Inferior parietal cortex (tissue), 1 donor: ENCODE measurements at regions not wholly inside any gene's neighbourhood (a gene's known extent, or its start where the extent isn't known, plus 50 kb on each side); places are given as distances from the start of the nearest gene placed in this dataset.
"Not testable (repeated sequence)": the region's sequence is repeated elsewhere in the genome, so short reads cannot be mapped to it uniquely, and the experiment has no call there.

Experiments used
- DNase-seq: peaks from one replicate; pipeline ENCODE4 v3.0.0-alpha.2; 2016; ENCODE audit errors: extremely low spot score

DNA sequence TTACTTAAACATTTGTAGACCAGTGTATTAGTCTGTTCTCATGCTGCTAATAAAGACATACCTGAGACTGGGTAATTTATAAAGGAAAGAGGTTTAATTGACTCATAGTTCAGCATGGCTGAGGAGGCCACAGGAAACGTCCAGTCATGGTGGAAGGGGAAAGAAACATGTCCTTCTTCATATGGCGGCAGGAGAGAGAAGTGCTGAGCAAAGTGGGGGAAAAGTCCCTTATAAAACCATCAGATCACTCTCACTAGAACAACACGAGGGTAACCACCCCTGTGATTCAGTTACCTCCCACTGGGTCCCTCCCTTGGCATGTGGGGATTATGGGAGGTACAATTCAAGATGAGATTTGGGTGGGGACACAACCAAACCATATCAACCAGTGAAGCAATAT, 247.1 kb downstream of the UTRN start:
- DNase-seq, result not testable (repeated sequence)

DNA sequence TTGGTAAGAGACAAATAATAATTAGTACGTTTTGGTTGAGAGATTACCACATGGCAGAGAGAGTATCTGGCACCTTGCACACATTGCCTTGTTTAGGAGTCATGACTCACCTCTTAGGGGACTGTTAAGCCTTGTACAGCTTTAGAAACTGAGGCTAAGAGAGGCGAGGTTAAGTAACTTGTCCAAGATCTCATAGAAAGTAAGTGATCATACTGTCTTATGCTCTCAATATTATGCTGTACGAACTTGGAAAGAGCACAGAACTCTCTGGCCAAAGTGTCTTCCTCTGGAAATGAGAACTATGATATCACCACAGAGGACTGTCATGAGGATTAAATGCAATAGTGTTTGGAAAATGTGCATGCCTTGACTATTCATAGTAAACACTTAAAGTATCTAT, 249.0 kb downstream of the UTRN start:
- DNase-seq, result no peak

DNA sequence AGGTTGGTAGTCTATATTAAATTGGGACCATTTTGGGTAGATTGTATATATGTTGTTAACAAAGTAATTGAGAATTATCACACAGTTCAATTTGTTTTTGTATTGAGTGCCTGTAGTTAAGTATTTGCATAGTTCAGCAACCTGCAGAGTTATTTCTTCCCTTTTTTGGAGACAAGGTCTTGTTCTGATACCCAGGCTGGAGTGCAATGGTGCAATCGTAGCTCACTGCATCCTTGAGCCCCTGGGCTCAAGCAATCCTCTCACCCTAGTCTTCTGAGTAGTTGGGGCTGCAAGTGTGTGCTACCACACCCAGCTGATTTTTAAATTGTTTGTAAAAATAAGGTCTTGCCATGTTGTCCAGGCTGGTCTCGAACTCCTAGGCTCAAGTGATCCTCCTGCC, 250.5 kb downstream of the UTRN start:
- no peak for DNase-seq

DNA sequence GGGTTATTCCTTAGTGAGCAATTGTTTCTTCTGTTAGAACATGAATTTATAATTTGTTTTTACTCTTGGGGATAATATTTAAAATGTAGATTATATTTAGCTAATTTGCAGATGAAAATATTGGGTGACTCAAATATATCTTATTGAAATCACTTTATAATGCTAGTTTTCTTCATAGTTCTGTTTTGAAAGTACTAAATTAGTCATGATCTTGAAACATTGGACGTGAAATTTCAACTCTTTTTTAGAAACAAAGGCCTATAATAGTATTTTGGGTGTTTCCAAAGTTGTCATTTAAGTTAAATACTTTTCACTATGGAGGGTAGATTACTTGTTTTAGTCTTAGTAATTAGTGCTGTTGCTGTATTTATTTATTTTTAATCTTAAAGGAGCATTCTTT, 250.9 kb downstream of the UTRN start:
- DNase-seq, result no peak

DNA sequence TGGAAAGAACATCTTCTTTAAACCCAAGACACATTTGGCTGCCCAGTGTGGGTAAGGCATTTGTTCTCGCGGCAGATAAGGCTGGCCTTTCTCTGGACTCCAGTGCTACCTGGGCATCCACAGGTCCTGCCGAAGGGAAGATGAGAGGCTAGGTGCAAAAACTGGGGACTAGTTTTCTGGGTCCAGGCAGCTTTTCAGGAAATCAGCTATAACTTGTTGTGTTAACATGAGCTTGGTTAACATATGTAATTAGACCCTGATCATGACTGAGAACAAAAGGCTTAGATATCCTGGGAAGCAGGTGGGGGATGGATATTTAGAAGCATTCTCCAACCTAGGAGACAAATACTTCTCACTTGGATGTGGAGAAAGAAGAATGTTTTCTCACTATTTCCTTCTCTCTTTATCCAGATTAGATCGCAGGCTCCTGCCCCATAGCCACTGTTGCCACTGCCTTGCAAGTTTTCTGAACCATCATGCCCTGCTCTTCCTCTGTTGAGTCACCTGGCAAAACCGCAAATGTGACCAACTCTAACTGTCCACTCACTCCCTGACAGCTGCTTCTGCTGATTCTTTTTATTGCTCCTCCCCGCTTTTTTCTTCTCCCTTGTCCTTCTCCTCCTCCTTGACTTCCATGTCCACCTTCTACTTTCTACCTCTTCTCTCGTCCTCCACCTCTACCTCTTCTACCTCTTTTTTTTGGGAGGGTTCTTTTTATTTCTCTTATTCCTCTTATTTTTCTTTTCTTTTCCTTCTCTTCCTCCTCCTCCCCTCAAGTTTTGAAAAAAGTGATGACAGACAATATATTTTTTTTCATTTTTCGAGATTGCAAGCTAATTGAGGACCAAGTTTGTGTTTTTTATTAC, 258.1 kb downstream of the UTRN start:
- peak; percentile 27 for DNase-seq

DNA sequence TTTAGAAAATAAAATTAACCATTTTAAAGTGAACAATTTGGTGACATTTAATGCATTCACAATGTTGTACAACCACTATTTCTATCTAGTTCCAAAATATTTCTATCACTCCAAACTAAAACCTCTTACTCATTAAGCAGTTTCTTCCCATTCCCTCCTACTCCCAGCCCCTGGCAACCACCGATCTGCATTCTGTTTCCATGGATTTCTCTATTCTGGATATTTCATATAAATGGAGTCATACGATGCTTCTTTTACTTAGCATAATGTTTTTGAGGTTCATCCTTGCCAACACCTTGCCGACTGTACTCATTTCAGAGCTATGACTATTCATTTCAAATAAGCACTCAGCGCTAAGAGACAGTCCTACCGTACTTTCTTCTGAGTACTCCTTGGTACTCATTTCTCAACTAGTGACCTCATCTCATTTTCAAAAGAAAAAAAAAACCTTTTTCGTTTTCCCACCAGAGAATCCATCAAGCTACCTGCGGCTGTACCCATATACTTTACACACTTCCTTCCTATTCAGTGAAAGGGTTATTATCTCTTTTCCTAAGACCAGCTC, 259.2 kb downstream of the UTRN start:
- DNase-seq, result no peak

DNA sequence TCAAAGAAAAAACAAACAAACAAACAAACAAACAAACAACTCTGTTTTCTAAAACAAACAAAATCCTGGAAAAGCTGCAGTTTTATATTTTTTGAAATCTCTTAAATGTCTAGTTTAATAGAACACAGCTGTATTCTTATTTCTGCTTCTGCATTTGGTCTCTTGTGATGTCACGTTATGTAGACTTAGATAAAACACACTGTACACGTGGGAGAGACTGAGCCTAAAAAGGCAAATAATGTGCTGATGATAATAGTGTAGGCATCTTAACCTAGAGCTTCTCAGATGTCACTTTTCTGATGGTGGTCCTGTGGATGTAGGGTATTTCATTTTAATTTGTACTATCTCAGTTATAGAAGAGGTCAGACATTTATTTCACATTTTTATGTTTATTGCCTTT, 261.7 kb downstream of the UTRN start:
- no peak for DNase-seq

DNA sequence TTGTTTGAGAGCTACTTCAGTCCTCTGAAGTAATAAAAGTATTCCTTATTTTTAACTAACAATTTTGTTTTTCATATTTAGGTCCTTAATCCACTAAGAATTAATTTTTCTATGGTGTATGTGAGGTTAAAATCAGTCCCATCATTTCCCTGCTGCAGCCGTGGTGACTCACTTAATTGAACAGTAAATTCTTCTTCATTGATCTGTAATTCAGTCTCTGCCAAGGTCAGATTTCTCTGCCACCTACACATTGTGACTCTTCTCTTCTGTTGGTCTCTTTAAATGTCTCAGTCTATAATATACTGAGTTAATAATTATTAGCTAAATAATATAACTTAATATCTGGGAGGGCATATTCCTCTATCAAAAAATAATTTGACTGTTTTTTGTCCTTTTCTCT, 262.3 kb downstream of the UTRN start:
- DNase-seq, result no peak

DNA sequence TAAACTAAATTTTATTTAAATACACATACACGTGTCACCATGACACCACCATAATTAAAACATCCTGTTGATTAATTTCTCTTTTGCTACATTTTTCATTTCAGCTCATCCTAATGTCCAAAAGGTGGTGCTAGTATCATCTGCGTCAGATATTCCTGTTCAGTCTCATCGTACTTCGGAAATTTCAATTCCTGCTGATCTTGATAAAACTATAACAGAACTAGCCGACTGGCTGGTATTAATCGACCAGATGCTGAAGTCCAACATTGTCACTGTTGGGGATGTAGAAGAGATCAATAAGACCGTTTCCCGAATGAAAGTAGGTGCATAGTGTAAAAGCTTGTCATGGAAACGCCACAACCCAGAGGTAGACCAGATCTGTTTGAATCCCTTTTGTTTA, 263.4 kb downstream of the UTRN start:
- peak; percentile 15 for DNase-seq

DNA sequence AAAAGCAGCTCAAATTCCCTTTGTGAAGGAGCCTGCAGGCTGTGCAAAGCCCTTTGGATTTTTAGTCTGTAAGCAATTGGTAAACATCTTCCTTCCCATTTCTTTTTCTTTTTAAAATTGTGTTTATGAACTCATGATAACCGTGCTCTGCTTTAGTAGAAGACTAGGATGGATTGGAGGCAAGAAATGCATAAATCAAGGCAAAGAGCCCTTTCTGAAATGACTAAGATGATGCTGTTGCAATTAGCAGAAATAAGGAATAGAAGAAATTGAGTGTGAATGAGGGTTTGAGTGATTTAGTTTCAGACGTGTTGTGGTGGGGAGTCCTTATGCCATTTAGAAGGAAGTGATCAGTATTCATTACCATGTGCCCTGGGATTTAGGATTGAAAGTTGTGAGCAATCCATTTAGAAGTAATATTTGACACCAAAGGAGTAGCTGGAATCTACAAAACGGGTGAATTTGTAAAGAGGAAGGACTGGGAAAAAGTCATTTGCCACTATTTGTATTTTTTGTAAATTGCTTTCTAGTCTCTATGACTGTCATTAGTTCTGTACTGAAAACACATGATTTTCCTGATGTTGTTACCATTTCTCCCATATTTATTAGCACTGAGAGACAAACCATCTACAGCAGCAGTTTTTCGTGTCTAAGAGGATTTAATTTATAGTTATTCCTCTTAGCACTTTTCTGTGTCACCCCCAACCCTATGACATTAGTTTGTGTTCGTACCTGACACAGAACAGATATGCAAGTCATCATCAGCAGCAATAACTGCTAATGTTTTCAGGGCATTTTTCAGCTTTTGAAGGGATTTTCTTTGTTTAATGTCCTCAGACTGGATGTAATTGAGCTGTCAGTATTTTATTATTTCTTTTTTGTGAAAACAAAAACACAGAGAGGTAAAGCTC, 265.0 kb downstream of the UTRN start:
- DNase-seq, result no peak

DNA sequence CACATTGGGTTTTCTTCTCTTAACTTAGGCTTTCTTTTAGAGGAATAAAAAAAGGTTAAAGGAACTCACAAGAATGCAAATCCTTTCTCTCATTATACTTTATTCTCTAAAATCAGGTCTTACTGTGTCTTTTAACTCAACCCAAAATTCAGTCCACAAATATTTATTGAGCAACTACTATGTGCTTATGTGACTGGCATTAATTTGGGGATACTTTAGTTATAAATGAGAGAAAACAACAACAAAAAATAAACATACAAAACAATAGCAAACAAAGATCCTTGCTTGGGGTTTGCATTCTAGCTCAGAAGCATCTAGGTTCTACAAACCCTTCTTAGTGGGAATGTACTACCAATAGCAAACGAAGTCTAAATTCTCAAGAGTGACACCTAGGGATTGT, 266.2 kb downstream of the UTRN start:
- no peak for DNase-seq

DNA sequence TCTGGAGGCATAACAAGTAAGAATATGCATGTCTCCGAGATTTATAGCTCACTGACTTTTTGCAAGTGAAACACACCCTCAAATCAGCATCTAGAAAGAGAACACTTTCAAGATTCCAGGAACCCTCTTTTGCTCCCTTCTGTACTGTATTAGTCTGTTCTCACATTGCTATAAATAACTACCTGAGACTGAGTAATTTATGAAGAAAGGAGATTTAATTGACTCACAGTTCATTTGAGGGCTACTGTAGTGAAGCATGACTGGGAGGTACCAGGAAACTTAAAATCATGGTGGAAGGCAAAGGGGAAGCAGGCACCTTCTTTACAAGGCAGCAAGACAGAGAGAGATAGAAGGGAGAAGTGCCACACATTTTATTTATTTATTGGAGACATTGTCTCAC, 269.9 kb downstream of the UTRN start:
- DNase-seq, result no peak

DNA sequence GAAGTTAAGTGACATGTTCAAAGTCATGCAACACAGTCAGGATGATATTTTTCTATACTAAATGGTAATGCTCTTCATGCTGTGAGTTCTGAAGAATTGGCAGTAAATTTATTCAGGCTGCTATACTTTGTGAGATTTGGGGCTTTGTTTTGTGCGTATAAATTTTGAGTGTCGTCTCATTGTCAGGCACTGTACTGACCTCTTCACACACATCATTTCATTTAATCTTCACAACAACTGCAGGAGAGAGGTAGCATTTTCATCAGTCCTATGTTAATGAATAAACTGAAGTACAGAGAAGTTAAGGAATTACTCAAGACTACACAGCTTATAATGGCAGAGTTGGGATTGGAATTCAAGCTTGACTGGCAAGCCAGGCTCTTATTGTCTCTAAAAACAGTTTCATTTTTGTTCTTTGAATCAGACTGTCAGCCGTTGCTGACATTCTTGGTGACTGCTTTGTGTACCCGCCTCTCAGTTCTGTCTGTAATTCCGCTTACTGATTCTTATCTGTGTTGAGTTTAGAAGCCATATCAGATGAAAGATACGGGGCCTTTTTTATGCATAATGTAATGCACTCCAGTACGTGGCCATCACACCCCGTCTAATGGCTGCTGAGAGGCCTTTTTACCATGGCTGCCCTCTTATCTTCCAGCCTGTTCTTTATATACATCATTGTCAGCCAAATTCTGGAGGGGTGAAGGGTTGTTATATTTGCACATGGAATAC, 274.9 kb downstream of the UTRN start:
- no peak for DNase-seq

DNA sequence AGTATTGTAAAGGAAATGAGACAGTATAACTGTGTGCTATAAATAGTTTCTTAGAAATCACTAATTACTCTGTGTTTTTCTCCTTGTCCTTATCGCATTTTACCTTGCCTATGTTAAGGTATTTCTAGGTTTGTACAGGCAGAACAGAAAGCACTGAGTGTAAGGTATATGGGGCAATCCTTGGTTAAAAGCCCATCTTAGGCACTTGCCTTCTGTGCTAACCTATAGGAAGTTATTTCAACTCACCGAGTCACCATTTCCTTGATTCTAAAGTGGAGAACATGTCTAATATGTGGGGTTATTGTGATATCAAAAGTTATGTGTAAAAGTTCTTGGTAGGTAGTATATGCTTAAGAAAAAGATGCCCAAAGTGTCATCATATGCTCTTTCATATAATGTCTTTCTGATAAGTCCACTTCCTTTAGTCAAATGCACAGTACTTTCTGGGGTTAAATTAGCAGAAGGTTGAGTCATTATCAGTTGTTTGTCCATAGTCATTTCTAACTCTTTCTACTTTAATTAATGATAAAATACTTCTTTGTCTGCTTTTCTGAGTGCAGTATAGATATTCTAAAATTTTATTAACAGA, 276.4 kb downstream of the UTRN start:
- no peak for DNase-seq

DNA sequence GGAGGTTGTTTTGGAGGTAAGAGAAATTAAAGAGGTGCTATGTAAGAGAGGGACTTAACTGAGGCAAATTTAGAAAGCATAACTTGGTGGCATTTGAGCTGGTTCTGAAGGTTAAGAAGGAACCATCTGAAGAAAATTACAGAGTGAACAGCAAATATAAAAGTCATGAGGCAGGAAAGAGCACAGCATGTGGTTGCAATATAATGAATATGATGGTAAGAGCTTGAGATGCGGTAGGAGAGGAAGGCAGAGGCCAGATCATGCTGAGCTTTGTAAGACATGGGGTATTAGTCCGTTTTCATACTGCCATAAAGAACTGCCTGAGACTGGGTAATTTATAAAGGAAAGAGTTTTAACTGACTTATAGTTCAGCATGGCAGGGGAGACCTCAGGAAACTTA, 279.1 kb downstream of the UTRN start:
- no peak for DNase-seq

DNA sequence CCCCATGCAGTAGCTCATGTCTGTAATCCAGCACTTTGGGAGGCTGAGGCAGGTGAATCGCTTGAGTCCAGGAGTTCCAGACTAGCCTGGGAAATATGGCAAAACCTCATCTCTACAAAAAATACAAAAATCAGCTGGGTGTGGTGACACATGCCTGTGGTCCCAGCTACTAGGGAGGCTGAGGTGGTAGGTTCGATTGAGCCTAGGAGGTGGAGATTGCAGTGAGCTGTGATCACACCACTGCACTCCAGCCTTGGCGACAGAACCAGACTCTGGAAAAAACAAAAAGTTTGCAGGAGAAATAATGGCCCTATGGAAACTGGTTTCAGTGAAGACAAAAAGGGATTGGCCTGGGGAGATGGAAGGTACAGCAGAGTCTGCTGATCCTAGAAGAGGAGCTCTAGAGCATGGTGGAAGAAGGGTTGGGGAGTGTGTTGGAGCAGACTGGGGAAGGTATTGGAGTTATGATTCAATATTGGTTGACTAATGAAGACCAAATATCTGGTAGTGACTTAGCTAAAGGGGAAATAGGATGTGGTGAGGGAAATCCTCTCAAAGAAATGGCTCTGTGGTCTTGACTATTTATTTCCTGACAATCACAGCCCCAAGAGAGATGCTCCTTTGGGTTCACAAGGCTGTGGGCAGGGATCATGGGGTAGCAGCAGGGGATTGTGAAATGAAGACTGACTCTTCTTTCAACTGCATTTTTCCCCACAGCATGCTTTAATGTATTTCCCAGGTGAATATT, 281.9 kb downstream of the UTRN start:
- DNase-seq, result no peak

DNA sequence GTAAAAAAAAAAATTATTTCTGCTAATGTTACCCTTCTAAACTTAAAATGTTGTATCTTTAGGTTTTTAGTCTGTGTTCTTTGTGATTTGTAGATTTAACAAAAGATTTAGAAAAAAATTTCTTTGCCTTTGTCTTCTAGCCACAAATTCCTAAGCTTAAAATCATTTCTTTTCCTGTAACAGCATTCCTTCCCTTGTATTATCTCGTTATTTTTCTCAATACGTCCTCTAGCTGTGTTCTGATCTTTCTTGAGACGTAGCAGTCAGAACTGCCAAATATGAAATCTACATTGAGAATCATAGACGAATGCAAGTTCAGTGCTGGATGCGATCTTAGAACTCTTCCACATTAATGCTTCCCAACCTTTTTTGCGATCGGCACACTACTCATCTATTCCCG, 283.1 kb downstream of the UTRN start:
- no peak for DNase-seq

DNA sequence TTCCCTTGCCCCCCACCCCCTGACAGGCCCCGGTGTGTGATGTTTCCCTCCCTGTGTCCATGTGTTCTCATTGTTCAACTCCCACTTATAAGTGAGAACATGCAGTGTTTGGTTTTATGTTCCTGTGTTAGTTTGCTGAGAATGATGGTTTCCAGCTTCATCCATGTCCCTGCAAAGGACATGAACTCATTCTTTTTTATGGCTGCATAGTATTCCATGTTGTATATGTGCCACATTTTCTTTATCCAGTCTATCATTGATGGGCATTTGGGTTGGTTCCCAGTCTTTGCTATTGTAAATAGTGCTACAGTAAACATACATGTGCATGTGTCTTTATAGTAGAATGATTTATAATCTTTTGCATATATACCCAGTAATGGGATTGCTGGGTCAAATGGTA, 287.4 kb downstream of the UTRN start:
- not testable (repeated sequence) for DNase-seq

DNA sequence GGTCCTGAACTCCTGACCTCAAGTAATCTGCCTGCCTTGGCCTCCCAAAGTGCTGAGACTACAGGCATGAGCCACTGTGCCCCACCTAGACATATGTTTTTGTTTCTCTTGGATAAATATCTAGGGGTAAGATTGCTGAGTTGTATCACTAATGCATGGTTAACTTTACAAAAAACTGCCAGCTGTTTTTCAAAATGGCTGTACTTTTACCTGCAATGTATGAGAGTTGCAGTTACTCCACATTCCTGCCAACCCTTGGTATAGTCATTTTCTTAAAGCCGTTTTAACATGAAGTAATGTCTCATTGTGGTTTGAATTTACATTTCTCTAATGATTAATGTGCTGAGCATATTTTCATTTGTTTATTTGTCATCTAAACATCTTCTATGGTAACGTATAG, 289.7 kb downstream of the UTRN start:
- no peak for DNase-seq

DNA sequence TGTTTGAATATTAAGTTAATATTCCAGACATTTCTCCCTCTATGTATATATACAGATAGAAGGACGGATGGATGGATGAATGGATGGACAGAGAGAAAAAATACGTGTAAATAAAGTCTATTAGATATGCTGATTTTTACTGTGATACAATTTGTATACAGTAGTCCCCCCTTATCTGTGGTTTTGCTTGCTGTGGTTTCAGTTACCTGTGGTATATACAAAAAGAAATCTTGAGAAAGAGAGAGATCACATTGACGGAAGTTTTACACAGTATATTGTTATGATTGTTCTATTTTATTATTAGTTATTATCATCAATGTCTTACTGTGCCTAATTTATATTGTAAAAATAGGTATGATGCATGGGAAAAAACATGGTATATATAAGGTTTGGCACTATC, 290.2 kb downstream of the UTRN start:
- no peak for DNase-seq

DNA sequence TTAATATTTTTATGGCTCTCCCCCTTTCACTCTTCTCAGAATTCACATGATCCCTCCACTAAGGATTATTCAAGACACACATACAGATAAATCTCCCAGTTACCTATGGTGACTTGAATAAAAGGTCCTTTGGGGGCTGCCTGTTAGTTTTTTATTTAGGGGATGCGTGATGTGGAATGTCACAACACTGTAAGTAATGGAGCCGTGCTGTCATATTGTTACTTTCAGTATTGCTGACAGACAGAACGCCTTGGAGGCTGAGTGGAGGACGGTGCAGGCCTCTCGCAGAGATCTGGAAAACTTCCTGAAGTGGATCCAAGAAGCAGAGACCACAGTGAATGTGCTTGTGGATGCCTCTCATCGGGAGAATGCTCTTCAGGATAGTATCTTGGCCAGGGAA, 291.7 kb downstream of the UTRN start:
- DNase-seq, result no peak
